ENCODE measurements at regions not wholly inside any gene's neighbourhood (a gene's known extent, or its start where the extent isn't known, plus 50 kb on each side); places are given as distances from the start of the nearest gene placed in this dataset.

GRCh38 chr20:60180986-60181385 is 222.8 kb downstream of the CDH26 start:
- Histone ChIP-seq H2BK5ac (ENCODE audit: low read depth, low read length) (no peak overlapping the region), H3K14ac (ENCODE audit: insufficient read length) (no peak overlapping the region), H3K36me3 (ENCODE audit: control insufficient read depth in 2 of 4, insufficient read depth in 4 of 4, low read length in 3 of 4) (no peaks in the 10 kb centered on the region), H3K23me2 (ENCODE audit: low read depth, low read length) (no peaks in the 10 kb centered on the region), H2BK20ac (ENCODE audit: low read length) (no peak overlapping the region), H3K9me3 (ENCODE audit: insufficient read depth in 2 of 2, low read depth in 1 of 2, low read length in 1 of 2) (peaks cover 15 to 21% of the 10 kb centered on the region in 2 experiments; a peak in 3 of 4 replicates), H3K56ac (replicated peaks; ENCODE audit: insufficient read length, low read depth, low read length) (no peak overlapping the region), H2AFZ (ENCODE audit: low read length) (no peak overlapping the region), H3K27me3 (replicated peaks in 1 of 4; ENCODE audit: control insufficient read depth in 3 of 4, extremely low read depth in 1 of 4, insufficient read depth in 3 of 4, low read length in 3 of 4) (no peaks in the 10 kb centered on the region; a peak in 2 of 7 replicates), H3K18ac (ENCODE audit: extremely low read depth, low read length) (no peak overlapping the region), H2BK15ac (ENCODE audit: low read length) (no peak overlapping the region), H4K91ac (replicated peaks; ENCODE audit: insufficient read length, low read length) (no peak overlapping the region), H3K4me1 (replicated peaks in 1 of 4; ENCODE audit: control insufficient read depth in 3 of 4, insufficient read depth in 4 of 4, low read length in 3 of 4) (no peaks in the 10 kb centered on the region), H3K27ac (ENCODE audit: low read depth, low read length) (no peak overlapping the region), H3K79me1 (ENCODE audit: low read depth, low read length) (no peaks in the 10 kb centered on the region), H3K9ac (replicated peaks in 1 of 4; ENCODE audit: extremely low read depth in 1 of 4, low read depth in 3 of 4, low read length in 3 of 4) (no peak overlapping the region), H4K8ac (ENCODE audit: extremely low read depth, insufficient read depth, low read length) (no peak overlapping the region), H2BK120ac (replicated peaks; ENCODE audit: low read depth, low read length) (no peak overlapping the region), H4K5ac (ENCODE audit: insufficient read length, low read depth, low read length) (no peak overlapping the region), H2AK5ac (ENCODE audit: low read depth, low read length) (no peak overlapping the region), H3K79me2 (ENCODE audit: control insufficient read depth in 1 of 2, insufficient read depth in 2 of 2, low read length in 2 of 2) (no peaks in the 10 kb centered on the region), H3K4ac (replicated peaks; ENCODE audit: insufficient read length, low read depth, low read length) (no peak overlapping the region), H3K23ac (ENCODE audit: insufficient read length) (no peak overlapping the region), H3K4me3 (ENCODE audit: extremely low read depth in 1 of 4, insufficient read depth in 2 of 4, low read depth in 3 of 4, low read length in 4 of 4) (no peak overlapping the region), H4K20me1 (replicated peaks in 1 of 2; ENCODE audit: control insufficient read depth in 1 of 2, insufficient read depth in 2 of 2, low read length in 2 of 2) (no peaks in the 10 kb centered on the region), H3K4me2 (ENCODE audit: insufficient read depth in 1 of 2, low read depth in 2 of 2, low read length in 2 of 2) (no peak overlapping the region), H2BK12ac (ENCODE audit: low read depth, low read length) (no peak overlapping the region)
- WGBS, 2 experiments (ENCODE audit: extremely low coverage in 1 of 2, insufficient coverage in 1 of 2, insufficient read length in 1 of 2, insufficient replicate concordance in 2 of 2, low coverage in 1 of 2, low lambda C conversion rate in 2 of 2, missing lambda C conversion rate in 1 of 2): 91% methylated on average over 5 of the region's 5 CpGs; no CpG with 5 or more reads in 1 of the 2 experiments
- TF ChIP-seq JUN (IDR thresholded peaks at IDR 0.05; ENCODE audit: low read depth, low read length) (no peak), EGR1 (IDR thresholded peaks at IDR 0.05; ENCODE audit: borderline replicate concordance, low read depth, low read length) (no peak)
- CTCF ChIA-PET (ENCODE audit: partially characterized antibody): no interaction called here
- no peak for FAIRE-seq
- DNase-seq (ENCODE audit: low read depth in 1 of 2, low spot score in 2 of 2): no peak
- POLR2A ChIA-PET (ENCODE audit: partially characterized antibody): no interaction called here

All from H1 (cell line).